Esophagus (tissue), 2 donors: ENCODE measurements at regions not wholly inside any gene's neighbourhood (a gene's known extent, or its start where the extent isn't known, plus 50 kb on each side); places are given as distances from the start of the nearest gene placed in this dataset.

ENCODE experiments used
- H3K27ac ChIP-seq, 2 donors: one replicate each; pipeline ENCODE4 v1.5.1; 2013; ENCODE audit warnings: low read depth in 2 of 2, mild to moderate bottlenecking in 2 of 2, inconsistent platforms in 1 of 2, low read length in 1 of 2, moderate library complexity in 1 of 2
- H3K27me3 ChIP-seq, 2 donors: one replicate each; pipeline ENCODE4 v1.6.1; 2013; ENCODE audit warnings: low read length in 2 of 2, control low read depth in 1 of 2, mild to moderate bottlenecking in 1 of 2; ENCODE audit not compliant: insufficient read depth in 2 of 2, control insufficient read depth in 1 of 2
- H3K36me3 ChIP-seq, 2 donors: one replicate each; pipeline ENCODE4 v1.6.1; 2013; ENCODE audit warnings: low read length in 1 of 2; ENCODE audit not compliant: control insufficient read depth in 2 of 2, insufficient read depth in 2 of 2
- H3K4me1 ChIP-seq, 2 donors: one replicate each; pipeline ENCODE4 v1.6.1; 2013; ENCODE audit warnings: low read length in 1 of 2; ENCODE audit not compliant: control insufficient read depth in 2 of 2, insufficient read depth in 2 of 2
- H3K4me3 ChIP-seq, 2 donors: one replicate each; pipeline ENCODE4 v1.5.1; 2013; ENCODE audit warnings: low read length in 2 of 2, mild to moderate bottlenecking in 2 of 2, low read depth in 1 of 2, moderate library complexity in 1 of 2
- H3K9me3 ChIP-seq, 2 donors: one replicate each; pipeline ENCODE4 v1.6.1; 2013; ENCODE audit warnings: mild to moderate bottlenecking in 2 of 2, low read depth in 1 of 2, low read length in 1 of 2, moderate library complexity in 1 of 2; ENCODE audit not compliant: control insufficient read depth in 2 of 2, insufficient read depth in 1 of 2
- whole genome bisulfite sequencing, 2 donors: extraction: QIAGEN DNeasy Blood & Tissue Kit; methylation state at CpG; one replicate each; pipeline ENCODE4 v1.1.7; 2013; 5-methylcytosine and 5-hydroxymethylcytosine counted together
- donor health status: healthy with polysubstance abuse.
- donor health status: Bipolar disorder and iron deficiency.

- Histone ChIP-seq H3K4me3 (no peak overlapping the region), H3K36me3 (no peaks in the 10 kb centered on the region), H3K4me1 (no peaks in the 10 kb centered on the region), H3K27ac (no peak overlapping the region), H3K9me3 (no peaks in the 10 kb centered on the region), H3K27me3 (no peaks in the 10 kb centered on the region)
- WGBS, 2 donors: 90 to 99% methylated on average over 2 of the region's 2 CpGs
Observed at GRCh38 chrY:15324189-15324588, 799.9 kb downstream of the NLGN4Y start.

- no peaks in the 10 kb centered on the region for H3K36me3 ChIP-seq
- WGBS, 2 donors: 67 to 83% methylated on average over 1 to 3 of the region's 3 CpGs
- no peaks in the 10 kb centered on the region for H3K4me1 ChIP-seq
- no peak overlapping the region for H3K27ac ChIP-seq
- H3K4me3 ChIP-seq: no peak overlapping the region
- no peaks in the 10 kb centered on the region for H3K9me3 ChIP-seq
- H3K27me3 ChIP-seq: no peaks in the 10 kb centered on the region
Observed at GRCh38 chrY:15325201-15325600, 800.9 kb downstream of the NLGN4Y start.

DNA sequence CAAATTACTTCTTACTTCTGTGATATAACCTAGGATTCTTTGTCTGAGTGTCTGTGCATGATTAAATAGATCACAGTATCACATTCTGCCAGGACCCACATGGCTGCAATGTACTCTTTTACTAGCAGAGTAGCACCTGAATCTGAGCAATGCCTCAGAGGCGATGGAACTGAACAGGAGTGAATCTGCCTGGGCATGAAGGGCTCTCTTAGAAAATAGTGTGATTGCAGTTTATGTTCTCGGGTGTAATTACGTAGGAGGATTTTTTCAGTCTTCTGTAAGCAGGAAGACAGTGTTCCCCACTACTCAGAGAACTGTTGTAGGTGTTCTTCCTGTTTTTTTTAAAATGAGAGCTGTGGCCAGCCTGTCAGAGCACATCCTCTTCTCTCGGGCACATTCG is 802.3 kb downstream of the NLGN4Y start:
- WGBS, 2 donors: 31 to 50% methylated on average over 2 to 5 of the region's 5 CpGs
- Histone ChIP-seq H3K27me3 (no peaks in the 10 kb centered on the region), H3K4me1 (no peaks in the 10 kb centered on the region), H3K9me3 (no peaks in the 10 kb centered on the region), H3K36me3 (no peaks in the 10 kb centered on the region), H3K27ac (no peak overlapping the region), H3K4me3 (no peak overlapping the region)

GRCh38 chrY:15328848-15329247 is 804.5 kb downstream of the NLGN4Y start:
- Histone ChIP-seq H3K27ac (no peak overlapping the region), H3K9me3 (no peaks in the 10 kb centered on the region), H3K4me3 (no peak overlapping the region), H3K27me3 (no peaks in the 10 kb centered on the region), H3K36me3 (no peaks in the 10 kb centered on the region), H3K4me1 (no peaks in the 10 kb centered on the region)
- WGBS, 2 donors: 71 to 100% methylated on average over 1 to 3 of the region's 3 CpGs

GRCh38 chrY:15343522-15343921 is 819.2 kb downstream of the NLGN4Y start:
- 15 to 51% methylated on average over 4 of the region's 4 CpGs for WGBS, 2 donors
- Histone ChIP-seq H3K36me3 (no peaks in the 10 kb centered on the region), H3K9me3 (no peaks in the 10 kb centered on the region), H3K4me3 (no peak overlapping the region), H3K4me1 (no peaks in the 10 kb centered on the region), H3K27me3 (no peaks in the 10 kb centered on the region), H3K27ac (no peak overlapping the region)

GRCh38 chrY:15345471-15346155 is 821.3 kb downstream of the NLGN4Y start:
- Histone ChIP-seq H3K4me3 (no peak overlapping the region), H3K9me3 (no peaks in the 10 kb centered on the region), H3K27ac (no peak overlapping the region), H3K36me3 (no peaks in the 10 kb centered on the region), H3K4me1 (no peaks in the 10 kb centered on the region), H3K27me3 (no peaks in the 10 kb centered on the region)
- WGBS, 2 donors: 47 to 55% methylated on average over 3 to 4 of the region's 4 CpGs

DNA sequence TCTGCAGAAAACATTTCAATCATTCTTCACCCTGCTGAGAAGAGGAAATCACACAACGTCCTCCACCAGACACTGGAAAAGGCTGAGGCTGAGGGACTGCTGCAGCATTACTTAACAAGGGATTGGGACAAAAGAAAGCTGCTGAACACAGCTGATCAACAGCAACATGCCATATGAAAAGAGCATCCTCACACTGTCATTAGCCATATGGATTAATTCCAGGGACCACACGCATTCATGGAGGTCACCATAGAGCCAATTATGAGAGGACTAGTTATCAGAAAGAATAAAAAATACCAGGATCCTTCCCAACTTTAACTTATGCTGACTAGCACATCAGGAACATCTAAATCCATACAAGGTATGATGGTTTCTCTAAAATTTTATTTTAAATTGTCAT is 825.0 kb downstream of the NLGN4Y start:
- H3K36me3 ChIP-seq: no peaks in the 10 kb centered on the region
- H3K27me3 ChIP-seq: no peaks in the 10 kb centered on the region
- H3K27ac ChIP-seq: no peak overlapping the region
- no peak overlapping the region for H3K4me3 ChIP-seq
- H3K9me3 ChIP-seq: no peaks in the 10 kb centered on the region
- no peaks in the 10 kb centered on the region for H3K4me1 ChIP-seq
- 60 to 64% methylated on average over 1 to 2 of the region's 2 CpGs for WGBS, 2 donors

DNA sequence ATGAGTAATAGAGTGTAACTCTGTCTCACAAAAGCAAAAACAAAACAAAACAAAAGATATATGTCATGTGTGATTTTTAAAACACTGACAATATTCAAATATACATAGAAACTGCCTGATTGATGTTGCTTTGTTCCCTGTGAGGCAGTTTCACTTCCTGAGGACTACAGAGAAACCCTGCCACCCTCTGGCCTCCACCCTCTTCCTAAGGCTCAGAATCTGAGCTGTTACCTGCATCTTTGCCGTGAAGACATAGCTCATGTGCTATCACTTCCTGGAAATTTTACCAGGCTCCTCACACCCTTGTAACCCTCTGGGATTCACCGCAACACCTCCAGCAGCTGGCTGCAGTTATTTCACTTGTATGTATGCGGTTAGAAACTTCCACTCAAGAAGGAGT is 831.0 kb downstream of the NLGN4Y start:
- Histone ChIP-seq H3K27ac (no peak overlapping the region), H3K4me1 (no peaks in the 10 kb centered on the region), H3K4me3 (no peak overlapping the region), H3K27me3 (no peaks in the 10 kb centered on the region), H3K36me3 (no peaks in the 10 kb centered on the region), H3K9me3 (no peaks in the 10 kb centered on the region)
- 85% methylated on average over 3 of the region's 3 CpGs; no CpG with 5 or more reads in 1 of the 2 donors for WGBS, 2 donors

DNA sequence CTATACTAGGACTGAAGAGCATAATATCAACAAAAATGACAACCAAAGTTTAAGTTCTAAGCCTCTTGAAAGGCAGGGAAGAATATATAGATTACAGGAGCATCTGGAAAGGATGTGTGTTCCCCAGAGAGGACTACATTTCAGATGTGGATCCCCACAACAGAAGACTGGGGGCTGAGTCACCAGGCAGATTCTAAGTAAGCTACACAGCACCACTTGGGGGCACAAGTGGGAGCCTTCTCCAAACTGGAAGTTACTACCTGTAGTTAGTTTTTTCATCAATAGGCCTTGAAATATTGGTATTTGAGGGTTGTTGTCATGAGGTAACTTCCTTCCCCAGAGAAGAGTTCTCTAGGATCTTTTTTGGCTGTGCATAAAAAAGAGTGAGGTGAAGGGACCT is 836.1 kb downstream of the NLGN4Y start:
- H3K36me3 ChIP-seq: no peaks in the 10 kb centered on the region
- no peak overlapping the region for H3K4me3 ChIP-seq
- H3K27ac ChIP-seq: no peak overlapping the region
- H3K9me3 ChIP-seq: no peaks in the 10 kb centered on the region
- H3K27me3 ChIP-seq: no peaks in the 10 kb centered on the region
- H3K4me1 ChIP-seq: no peaks in the 10 kb centered on the region

- 33 to 40% methylated on average over 2 to 4 of the region's 4 CpGs for WGBS, 2 donors
- Histone ChIP-seq H3K4me3 (no peak overlapping the region), H3K27me3 (no peaks in the 10 kb centered on the region), H3K9me3 (no peaks in the 10 kb centered on the region), H3K36me3 (no peaks in the 10 kb centered on the region), H3K27ac (no peak overlapping the region), H3K4me1 (no peaks in the 10 kb centered on the region)
Observed at GRCh38 chrY:15364996-15365395, 840.7 kb downstream of the NLGN4Y start.
